ENCODE measurements at regions not wholly inside any gene's neighbourhood (a gene's known extent, or its start where the extent isn't known, plus 50 kb on each side); places are given as distances from the start of the nearest gene placed in this dataset.

DNA sequence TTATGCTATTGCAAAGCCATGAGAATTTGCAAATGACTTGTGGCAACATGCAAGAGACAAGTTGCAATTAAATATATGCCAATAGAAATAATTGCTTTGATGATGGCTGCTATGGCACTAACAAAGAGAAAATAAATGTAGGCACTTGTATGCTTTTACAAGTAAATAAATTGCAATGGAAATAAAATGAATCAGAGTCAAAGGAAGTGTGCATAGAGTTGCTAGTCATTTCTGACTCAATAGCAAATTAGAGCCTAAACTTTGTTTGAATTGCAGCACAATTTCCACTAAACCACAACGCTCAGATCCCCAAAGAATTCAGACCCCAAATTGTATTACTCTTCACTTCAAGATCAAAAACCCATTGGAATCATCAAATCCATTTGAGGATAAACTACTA is 792.1 kb upstream of the ARGLU1 start:
- TF ChIP-seq ZNF8 (CRISPR knock-in tag; IDR thresholded peaks at IDR 0.05) (no peak), ISL1 (CRISPR knock-in tag; IDR thresholded peaks at IDR 0.05) (no peak), ARNTL (CRISPR knock-in tag; IDR thresholded peaks at IDR 0.05; ENCODE audit: borderline replicate concordance, low read depth) (no peak), ESRRG (CRISPR knock-in tag; IDR thresholded peaks at IDR 0.05) (no peak), BACH2 (CRISPR knock-in tag; IDR thresholded peaks at IDR 0.05; ENCODE audit: borderline replicate concordance) (no peak), PPARA (CRISPR knock-in tag; IDR thresholded peaks at IDR 0.05; ENCODE audit: borderline replicate concordance) (no peak), ZFP3 (CRISPR knock-in tag; IDR thresholded peaks at IDR 0.05) (no peak), SNAI2 (CRISPR knock-in tag; IDR thresholded peaks at IDR 0.05) (no peak), ZNF565 (CRISPR knock-in tag; conservative IDR thresholded peaks at IDR 0.05; ENCODE audit: low read depth) (no peak), ZFP30 (CRISPR knock-in tag; IDR thresholded peaks at IDR 0.05) (no peak), ZC3H10 (CRISPR knock-in tag; IDR thresholded peaks at IDR 0.05) (no peak)
- TF ChIP-seq, protein P1, sequence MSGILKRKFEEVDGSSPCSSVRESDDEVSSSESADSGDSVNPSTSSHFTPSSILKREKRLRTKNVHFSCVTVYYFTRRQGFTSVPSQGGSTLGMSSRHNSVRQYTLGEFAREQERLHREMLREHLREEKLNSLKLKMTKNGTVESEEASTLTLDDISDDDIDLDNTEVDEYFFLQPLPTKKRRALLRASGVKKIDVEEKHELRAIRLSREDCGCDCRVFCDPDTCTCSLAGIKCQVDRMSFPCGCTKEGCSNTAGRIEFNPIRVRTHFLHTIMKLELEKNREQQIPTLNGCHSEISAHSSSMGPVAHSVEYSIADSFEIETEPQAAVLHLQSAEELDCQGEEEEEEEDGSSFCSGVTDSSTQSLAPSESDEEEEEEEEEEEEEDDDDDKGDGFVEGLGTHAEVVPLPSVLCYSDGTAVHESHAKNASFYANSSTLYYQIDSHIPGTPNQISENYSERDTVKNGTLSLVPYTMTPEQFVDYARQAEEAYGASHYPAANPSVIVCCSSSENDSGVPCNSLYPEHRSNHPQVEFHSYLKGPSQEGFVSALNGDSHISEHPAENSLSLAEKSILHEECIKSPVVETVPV (CRISPR knock-in tag; IDR thresholded peaks at IDR 0.05): no peak
- TF ChIP-seq, protein P2, sequence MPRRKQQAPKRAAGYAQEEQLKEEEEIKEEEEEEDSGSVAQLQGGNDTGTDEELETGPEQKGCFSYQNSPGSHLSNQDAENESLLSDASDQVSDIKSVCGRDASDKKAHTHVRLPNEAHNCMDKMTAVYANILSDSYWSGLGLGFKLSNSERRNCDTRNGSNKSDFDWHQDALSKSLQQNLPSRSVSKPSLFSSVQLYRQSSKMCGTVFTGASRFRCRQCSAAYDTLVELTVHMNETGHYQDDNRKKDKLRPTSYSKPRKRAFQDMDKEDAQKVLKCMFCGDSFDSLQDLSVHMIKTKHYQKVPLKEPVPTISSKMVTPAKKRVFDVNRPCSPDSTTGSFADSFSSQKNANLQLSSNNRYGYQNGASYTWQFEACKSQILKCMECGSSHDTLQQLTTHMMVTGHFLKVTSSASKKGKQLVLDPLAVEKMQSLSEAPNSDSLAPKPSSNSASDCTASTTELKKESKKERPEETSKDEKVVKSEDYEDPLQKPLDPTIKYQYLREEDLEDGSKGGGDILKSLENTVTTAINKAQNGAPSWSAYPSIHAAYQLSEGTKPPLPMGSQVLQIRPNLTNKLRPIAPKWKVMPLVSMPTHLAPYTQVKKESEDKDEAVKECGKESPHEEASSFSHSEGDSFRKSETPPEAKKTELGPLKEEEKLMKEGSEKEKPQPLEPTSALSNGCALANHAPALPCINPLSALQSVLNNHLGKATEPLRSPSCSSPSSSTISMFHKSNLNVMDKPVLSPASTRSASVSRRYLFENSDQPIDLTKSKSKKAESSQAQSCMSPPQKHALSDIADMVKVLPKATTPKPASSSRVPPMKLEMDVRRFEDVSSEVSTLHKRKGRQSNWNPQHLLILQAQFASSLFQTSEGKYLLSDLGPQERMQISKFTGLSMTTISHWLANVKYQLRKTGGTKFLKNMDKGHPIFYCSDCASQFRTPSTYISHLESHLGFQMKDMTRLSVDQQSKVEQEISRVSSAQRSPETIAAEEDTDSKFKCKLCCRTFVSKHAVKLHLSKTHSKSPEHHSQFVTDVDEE (CRISPR knock-in tag; IDR thresholded peaks at IDR 0.05): no peak
- TF ChIP-seq, protein P3, sequence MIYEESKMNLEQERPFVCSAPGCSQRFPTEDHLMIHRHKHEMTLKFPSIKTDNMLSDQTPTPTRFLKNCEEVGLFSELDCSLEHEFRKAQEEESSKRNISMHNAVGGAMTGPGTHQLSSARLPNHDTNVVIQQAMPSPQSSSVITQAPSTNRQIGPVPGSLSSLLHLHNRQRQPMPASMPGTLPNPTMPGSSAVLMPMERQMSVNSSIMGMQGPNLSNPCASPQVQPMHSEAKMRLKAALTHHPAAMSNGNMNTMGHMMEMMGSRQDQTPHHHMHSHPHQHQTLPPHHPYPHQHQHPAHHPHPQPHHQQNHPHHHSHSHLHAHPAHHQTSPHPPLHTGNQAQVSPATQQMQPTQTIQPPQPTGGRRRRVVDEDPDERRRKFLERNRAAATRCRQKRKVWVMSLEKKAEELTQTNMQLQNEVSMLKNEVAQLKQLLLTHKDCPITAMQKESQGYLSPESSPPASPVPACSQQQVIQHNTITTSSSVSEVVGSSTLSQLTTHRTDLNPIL (CRISPR knock-in tag; IDR thresholded peaks at IDR 0.05; ENCODE audit: low read depth): no peak
- no peak for ATAC-seq

DNA sequence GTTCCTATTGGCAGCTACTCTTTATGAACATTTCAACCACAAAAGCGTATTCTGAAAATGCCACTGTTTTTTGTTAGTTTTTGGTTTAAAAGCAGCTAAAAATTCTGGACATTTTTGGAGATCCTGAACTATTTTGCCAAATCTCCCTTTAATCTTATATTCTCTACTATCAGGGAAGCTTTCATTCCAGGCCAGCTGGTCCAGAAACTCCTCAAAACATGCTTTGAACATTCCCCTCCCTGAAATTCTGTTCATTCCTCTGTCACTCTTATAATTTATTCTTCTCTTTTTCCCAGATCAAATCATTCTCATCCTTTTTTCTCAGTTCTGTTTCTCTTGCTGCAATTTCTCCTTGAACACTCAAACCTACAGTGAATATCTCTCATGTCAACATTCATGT is 790.9 kb upstream of the ARGLU1 start:
- no peak for TF ChIP-seq BACH2 (CRISPR knock-in tag; IDR thresholded peaks at IDR 0.05; ENCODE audit: borderline replicate concordance)
- TF ChIP-seq, protein P2 (CRISPR knock-in tag; IDR thresholded peaks at IDR 0.05): no peak
- no peak for TF ChIP-seq TCF4 (CRISPR knock-in tag; IDR thresholded peaks at IDR 0.05; ENCODE audit: borderline replicate concordance)
- TF ChIP-seq RARB (CRISPR knock-in tag; IDR thresholded peaks at IDR 0.05): no peak
- no peak for ATAC-seq

DNA sequence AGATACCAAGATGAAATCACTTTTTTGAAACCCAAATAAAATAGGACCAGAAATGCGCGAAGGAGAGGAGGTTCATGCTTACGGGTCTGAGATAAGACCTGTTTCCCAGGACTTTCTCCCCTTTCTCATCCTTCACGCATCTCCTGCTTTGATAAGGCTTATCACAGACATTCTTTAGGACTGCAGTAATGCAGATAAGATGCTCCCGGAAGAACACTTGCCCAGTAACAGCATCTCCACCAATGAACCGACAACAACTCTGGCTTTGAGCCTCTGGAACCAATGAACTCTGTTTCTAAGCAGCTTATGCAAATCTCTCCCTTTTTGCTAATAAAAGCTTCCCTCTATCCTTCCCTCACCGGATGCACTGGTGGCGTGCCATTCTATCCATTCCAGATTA is 783.4 kb upstream of the ARGLU1 start:
- TF ChIP-seq OSR1 (CRISPR knock-in tag; IDR thresholded peaks at IDR 0.05): no peak
- TF ChIP-seq ZFP3 (CRISPR knock-in tag; IDR thresholded peaks at IDR 0.05): no peak
- peak; percentile 57 for ATAC-seq

DNA sequence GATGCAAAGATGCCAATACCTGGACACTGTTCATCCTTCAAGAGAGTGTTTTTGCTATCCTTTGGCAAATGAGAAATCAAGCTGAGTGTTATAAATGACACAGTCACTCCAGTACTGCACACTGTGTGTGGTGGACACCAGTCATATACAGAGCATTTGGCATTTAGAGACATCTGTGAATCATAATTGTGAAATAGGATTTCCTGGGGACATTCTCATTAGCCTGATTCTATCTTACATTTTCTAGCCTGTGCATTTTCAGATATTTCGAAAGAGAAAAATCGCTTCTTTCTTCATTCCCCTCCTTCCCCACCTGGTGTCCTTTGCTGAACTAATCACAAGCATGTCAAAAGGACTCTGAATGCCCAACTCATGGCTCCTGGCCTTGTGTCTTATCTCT is 781.0 kb upstream of the ARGLU1 start:
- ATAC-seq: peak; percentile 56
- TF ChIP-seq TCF4 (CRISPR knock-in tag; IDR thresholded peaks at IDR 0.05; ENCODE audit: borderline replicate concordance) (0 out of 2 replicates have a peak, but pooled peaks have one; percentile 50), SNAI2 (CRISPR knock-in tag; IDR thresholded peaks at IDR 0.05) (no peak), PPARA (CRISPR knock-in tag; IDR thresholded peaks at IDR 0.05; ENCODE audit: borderline replicate concordance) (no peak), GLIS3 (CRISPR knock-in tag; IDR thresholded peaks at IDR 0.05) (no peak)
- TF ChIP-seq, protein P2 (CRISPR knock-in tag; IDR thresholded peaks at IDR 0.05): no peak
- TF ChIP-seq, protein P4, sequence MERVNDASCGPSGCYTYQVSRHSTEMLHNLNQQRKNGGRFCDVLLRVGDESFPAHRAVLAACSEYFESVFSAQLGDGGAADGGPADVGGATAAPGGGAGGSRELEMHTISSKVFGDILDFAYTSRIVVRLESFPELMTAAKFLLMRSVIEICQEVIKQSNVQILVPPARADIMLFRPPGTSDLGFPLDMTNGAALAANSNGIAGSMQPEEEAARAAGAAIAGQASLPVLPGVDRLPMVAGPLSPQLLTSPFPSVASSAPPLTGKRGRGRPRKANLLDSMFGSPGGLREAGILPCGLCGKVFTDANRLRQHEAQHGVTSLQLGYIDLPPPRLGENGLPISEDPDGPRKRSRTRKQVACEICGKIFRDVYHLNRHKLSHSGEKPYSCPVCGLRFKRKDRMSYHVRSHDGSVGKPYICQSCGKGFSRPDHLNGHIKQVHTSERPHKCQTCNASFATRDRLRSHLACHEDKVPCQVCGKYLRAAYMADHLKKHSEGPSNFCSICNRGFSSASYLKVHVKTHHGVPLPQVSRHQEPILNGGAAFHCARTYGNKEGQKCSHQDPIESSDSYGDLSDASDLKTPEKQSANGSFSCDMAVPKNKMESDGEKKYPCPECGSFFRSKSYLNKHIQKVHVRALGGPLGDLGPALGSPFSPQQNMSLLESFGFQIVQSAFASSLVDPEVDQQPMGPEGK (CRISPR knock-in tag; IDR thresholded peaks at IDR 0.05; ENCODE audit: borderline replicate concordance): no peak
- TF ChIP-seq, protein P3 (CRISPR knock-in tag; IDR thresholded peaks at IDR 0.05; ENCODE audit: low read depth): no peak
